GM12873 (cell line): ENCODE measurements at regions not wholly inside any gene's neighbourhood (a gene's known extent, or its start where the extent isn't known, plus 50 kb on each side); places are given as distances from the start of the nearest gene placed in this dataset.

Experiments used
- CTCF ChIP-seq: IDR thresholded peaks from 2 replicates; pipeline ENCODE4 v1.5.1; 2012; ENCODE audit warnings: low read depth, mild to moderate bottlenecking, moderate library complexity, low read length, control low read depth; ENCODE audit not compliant: insufficient read depth; ENCODE audit errors: missing control alignments

DNA sequence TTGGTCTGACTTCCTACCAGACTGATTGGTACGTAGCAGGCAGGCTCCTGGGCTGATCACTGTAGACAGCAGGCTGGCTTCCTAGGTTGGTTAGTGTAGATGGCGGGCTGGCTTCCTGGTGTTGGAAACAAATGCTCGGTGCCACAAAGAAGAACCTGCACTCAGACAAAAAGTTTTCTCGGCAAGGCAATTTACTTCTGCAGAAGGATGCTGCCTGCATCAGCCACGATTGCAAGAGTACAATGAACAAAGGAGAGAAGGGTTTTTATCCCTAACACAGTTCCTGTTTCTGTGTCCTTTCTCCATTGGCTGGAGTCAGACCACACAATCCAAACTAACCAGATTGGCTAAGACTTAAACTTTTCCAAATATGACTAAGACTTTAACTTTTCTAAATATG, 123.6 kb upstream of the PPP2R2D start:
- no peak for TF ChIP-seq CTCF

DNA sequence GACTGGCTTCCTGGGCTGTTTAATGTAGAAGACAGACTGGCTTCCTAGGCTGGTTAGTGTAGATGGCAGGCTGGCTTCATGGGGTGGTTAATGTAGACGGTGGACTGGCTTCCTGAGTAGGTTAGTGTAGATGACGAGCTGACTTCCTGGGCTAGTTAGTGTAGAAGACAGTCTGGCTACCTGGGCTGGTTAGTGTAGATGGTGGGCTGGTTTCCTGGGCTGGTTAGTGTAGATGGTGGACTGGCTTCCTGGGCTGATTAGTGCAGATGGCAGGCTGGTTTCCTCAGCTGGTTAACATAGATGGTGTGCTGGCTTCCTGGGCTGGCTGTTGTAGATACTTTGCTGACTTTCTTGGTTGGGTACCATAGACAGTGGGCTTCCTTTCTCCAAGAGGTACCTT, 122.9 kb upstream of the PPP2R2D start:
- TF ChIP-seq CTCF: no peak

DNA sequence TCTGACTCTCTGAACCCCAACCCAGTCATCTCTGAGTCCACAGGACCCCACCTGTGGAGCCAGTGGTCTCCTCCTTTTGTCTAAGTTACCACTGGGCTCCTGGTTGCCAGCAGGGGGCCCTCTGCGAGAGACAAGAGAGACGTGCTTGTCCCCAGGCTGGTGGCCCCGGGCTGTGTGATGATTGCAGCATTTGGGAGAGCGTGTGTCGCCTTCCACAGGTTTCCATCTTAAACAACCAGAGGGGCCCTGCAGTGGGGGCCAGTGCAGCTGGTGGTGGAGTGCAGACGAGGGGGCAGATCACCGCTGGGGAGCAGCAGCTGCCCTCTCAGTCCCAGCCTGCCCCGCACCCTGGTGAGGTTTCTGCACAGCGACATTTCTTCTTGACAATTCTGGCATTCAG, 122.4 kb upstream of the PPP2R2D start:
- TF ChIP-seq CTCF: no peak

GRCh38 chr10:131778842-131779241, 122.0 kb upstream of the PPP2R2D start:
- TF ChIP-seq CTCF: no peak

- no peak for TF ChIP-seq CTCF
Measured at GRCh38 chr10:131779661-131780394, 121.0 kb upstream of the PPP2R2D start.

DNA sequence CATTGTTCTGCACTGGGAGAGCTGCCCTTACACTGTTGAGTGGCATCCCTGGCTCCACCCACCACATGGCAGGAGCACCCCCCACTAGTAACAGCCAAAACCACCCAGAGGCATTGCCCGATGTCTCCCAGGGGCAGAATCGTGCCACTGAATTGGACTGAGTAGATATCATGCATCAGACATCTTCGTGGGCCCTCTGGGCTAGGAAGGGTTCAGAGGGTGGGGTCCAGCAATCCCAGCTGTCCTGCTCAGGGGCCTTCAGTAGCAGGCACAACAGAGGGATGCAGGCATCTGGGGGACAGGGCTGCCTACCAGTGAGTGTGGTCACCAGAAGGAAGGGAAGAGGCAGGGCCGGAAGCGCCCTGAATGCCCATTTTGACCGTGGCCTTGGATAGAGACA, 119.7 kb upstream of the PPP2R2D start:
- TF ChIP-seq CTCF: no peak

GRCh38 chr10:131781791-131782190, 119.0 kb upstream of the PPP2R2D start:
- no peak for TF ChIP-seq CTCF
